ENCODE measurements at regions not wholly inside any gene's neighbourhood (a gene's known extent, or its start where the extent isn't known, plus 50 kb on each side); places are given as distances from the start of the nearest gene placed in this dataset.

DNA sequence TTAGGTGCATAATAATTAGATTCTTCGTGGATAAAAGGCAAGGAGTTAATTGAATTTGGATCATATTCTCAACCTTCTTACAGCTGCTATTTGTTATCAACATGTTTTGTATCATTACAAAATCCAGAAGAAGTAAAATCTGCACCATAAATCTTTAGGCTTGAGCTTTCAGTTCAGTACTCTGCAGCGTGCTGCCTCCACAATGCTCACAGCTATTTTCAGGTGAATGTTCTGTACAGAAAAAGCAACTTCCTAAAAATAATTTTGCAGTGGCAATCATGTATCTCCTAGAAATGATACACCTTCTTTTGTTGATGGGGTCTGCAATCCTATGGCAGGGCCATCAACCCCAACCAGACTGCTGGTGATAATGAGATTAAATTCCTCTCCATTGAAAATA lies 220.9 kb upstream of the CTNNB1 start:
- no peak overlapping the region for H3K27ac ChIP-seq
- TF ChIP-seq POLR2A (IDR thresholded peaks at IDR 0.05) (no peak), POLR2AphosphoS5 (IDR thresholded peaks at IDR 0.05; ENCODE audit: insufficient read depth in 1 of 2, low read depth in 1 of 2) (no peak), CTCF (IDR thresholded peaks at IDR 0.05) (no peak)

GRCh38 chr3:40979962-40980361 lies 219.3 kb upstream of the CTNNB1 start:
- Histone ChIP-seq H3K4me3 (no peak overlapping the region), H3K27ac (no peak overlapping the region), H3K27me3 (no peaks in the 10 kb centered on the region), H3K36me3 (no peaks in the 10 kb centered on the region), H3K4me1 (no peaks in the 10 kb centered on the region), H3K9me3 (no peaks in the 10 kb centered on the region)
- intact Hi-C loops (cut with DNase I), result no loop called here
- no peak for DNase-seq (ENCODE audit: extremely low spot score in 2 of 2)
- TF ChIP-seq POLR2AphosphoS5 (IDR thresholded peaks at IDR 0.05; ENCODE audit: insufficient read depth in 1 of 2, low read depth in 1 of 2), result no peak
- TF ChIP-seq CTCF (IDR thresholded peaks at IDR 0.05), result no peak
- TF ChIP-seq POLR2A (IDR thresholded peaks at IDR 0.05), result no peak

More for the DNA sequence above, 220.9 kb upstream of the CTNNB1 start:
- intact Hi-C loops (cut with DNase I), result no loop called here
- Histone ChIP-seq H3K9me3 (no peaks in the 10 kb centered on the region), H3K36me3 (no peaks in the 10 kb centered on the region), H3K4me3 (no peak overlapping the region), H3K4me1 (no peaks in the 10 kb centered on the region), H3K27me3 (no peaks in the 10 kb centered on the region)
- no peak for DNase-seq (ENCODE audit: extremely low spot score in 2 of 2)

DNA sequence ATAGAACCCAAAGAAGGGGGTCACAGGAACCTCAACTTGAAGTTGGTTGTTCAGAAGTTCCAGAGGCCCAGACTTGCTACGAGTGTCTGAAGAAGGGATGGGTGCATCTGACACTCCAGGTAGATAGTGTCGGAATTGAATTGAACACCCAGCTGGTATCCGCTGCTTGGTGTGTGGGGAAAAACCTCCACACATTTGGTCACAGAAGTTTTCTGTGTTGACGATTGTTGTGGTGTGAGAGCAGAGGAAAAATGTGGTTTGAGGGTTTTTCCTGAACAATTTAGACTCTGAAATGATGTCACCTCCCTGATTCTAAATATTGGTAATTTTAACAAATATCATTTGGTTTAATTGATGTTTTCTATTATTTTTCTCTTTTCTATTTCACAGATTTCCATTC lies 218.8 kb upstream of the CTNNB1 start:
- no peaks in the 10 kb centered on the region for H3K36me3 ChIP-seq
- no peaks in the 10 kb centered on the region for H3K27me3 ChIP-seq
- H3K9me3 ChIP-seq, result no peaks in the 10 kb centered on the region
- H3K27ac ChIP-seq, result no peak overlapping the region
- DNase-seq (ENCODE audit: extremely low spot score in 2 of 2), result no peak
- H3K4me1 ChIP-seq, result no peaks in the 10 kb centered on the region
- intact Hi-C loops (cut with DNase I), result no loop called here
- TF ChIP-seq POLR2A (IDR thresholded peaks at IDR 0.05) (no peak), CTCF (IDR thresholded peaks at IDR 0.05) (no peak)
- H3K4me3 ChIP-seq, result no peak overlapping the region

DNA sequence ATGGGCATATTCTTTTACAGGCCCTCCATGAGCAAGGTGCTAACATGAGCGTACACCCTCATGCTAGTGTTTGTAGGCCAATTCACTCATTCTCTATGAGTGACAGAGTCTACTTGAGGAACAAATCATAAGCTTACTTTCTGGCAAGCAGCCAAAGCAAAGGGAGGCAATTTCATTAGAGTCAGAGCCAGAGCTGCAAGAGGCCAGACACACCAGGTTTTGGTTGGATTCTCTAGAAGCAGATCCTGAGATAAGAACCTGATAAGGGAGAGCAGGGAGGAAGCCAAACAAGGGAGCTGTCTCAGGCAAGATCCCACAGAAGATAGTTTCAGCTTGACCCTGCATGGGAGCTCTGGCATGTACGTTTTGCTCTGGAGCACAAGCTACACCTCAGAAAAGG lies 214.1 kb upstream of the CTNNB1 start:
- TF ChIP-seq CTCF (IDR thresholded peaks at IDR 0.05) (no peak), POLR2AphosphoS5 (IDR thresholded peaks at IDR 0.05; ENCODE audit: insufficient read depth in 1 of 2, low read depth in 1 of 2) (no peak), POLR2A (IDR thresholded peaks at IDR 0.05) (no peak)
- no peak for DNase-seq (ENCODE audit: extremely low spot score in 2 of 2)
- no peaks in the 10 kb centered on the region for H3K36me3 ChIP-seq
- H3K9me3 ChIP-seq, result no peaks in the 10 kb centered on the region
- no peaks in the 10 kb centered on the region for H3K4me1 ChIP-seq
- no peak overlapping the region for H3K4me3 ChIP-seq
- H3K27ac ChIP-seq, result no peak overlapping the region
- intact Hi-C loops (cut with DNase I), result no loop called here
- H3K27me3 ChIP-seq, result no peaks in the 10 kb centered on the region

DNA sequence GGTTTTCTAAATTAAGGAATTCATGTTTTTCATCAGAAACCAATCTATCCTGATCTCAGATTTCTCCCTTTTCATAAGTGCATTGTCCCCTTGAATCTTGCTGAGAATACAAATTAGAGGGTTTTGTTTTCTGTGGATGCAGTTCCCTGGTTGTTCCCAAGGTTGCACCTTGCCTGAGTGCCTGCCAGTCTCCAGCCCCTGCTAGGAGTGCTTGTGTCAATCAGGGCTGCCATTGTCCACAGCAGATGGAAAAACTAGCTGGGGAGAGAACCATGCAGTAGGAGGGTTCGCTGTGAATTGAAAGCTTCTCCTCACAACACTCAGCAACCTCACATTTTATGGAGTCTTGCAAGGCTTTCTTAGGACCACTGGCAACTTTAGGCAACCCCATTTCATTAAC lies 210.8 kb upstream of the CTNNB1 start:
- no peak for DNase-seq (ENCODE audit: extremely low spot score in 2 of 2)
- Histone ChIP-seq H3K4me1 (no peaks in the 10 kb centered on the region), H3K9me3 (no peaks in the 10 kb centered on the region), H3K36me3 (no peaks in the 10 kb centered on the region), H3K4me3 (no peak overlapping the region), H3K27ac (no peak overlapping the region), H3K27me3 (no peaks in the 10 kb centered on the region)
- intact Hi-C loops (cut with DNase I), result no loop called here
- no peak for TF ChIP-seq CTCF (IDR thresholded peaks at IDR 0.05)
- no peak for TF ChIP-seq POLR2A (IDR thresholded peaks at IDR 0.05)
- no peak for TF ChIP-seq POLR2AphosphoS5 (IDR thresholded peaks at IDR 0.05; ENCODE audit: insufficient read depth in 1 of 2, low read depth in 1 of 2)
